Astrocyte (in vitro differentiated cells and primary cell): ENCODE measurements at regions not wholly inside any gene's neighbourhood (a gene's known extent, or its start where the extent isn't known, plus 50 kb on each side); places are given as distances from the start of the nearest gene placed in this dataset.

ENCODE experiments used
- CTCF ChIP-seq: IDR thresholded peaks from 2 replicates; pipeline ENCODE4 v1.5.1; 2011; ENCODE audit warnings: low read depth, mild to moderate bottlenecking, inconsistent platforms, low read length, moderate library complexity; ENCODE audit not compliant: insufficient read depth
- EZH2 ChIP-seq: IDR thresholded peaks from 2 replicates; pipeline ENCODE4 v1.6.1; 2012; ENCODE audit warnings: mild to moderate bottlenecking, low read length, inconsistent platforms; ENCODE audit not compliant: insufficient read depth

- no peak for TF ChIP-seq CTCF
- TF ChIP-seq EZH2: no peak
These were observed 51.6 kb upstream of the DSEL start for GRCh38 chr18:67568166-67568565.
